HG02870 (cell line): ENCODE measurements at regions not wholly inside any gene's neighbourhood (a gene's known extent, or its start where the extent isn't known, plus 50 kb on each side); places are given as distances from the start of the nearest gene placed in this dataset.
A peak's percentile ranks its signal among the peaks of the same experiment; 100 is the strongest.
"Not testable (repeated sequence)": the region's sequence is repeated elsewhere in the genome, so short reads cannot be mapped to it uniquely, and the experiment has no call there.

Experiments used
- ATAC-seq: cut with Tn5 transposase; IDR thresholded peaks from one replicate; pipeline ENCODE4 v1.9.1; 2021; ENCODE audit warnings: mild to moderate bottlenecking, moderate library complexity; ENCODE audit not compliant: unreplicated experiment

GRCh38 chrX:31014474-31014873 lies 57.4 kb downstream of the FTHL17 start:
- ATAC-seq: not testable (repeated sequence)

- no peak for ATAC-seq
Observed at GRCh38 chrX:31012509-31013025, 59.3 kb downstream of the FTHL17 start.

GRCh38 chrX:31007321-31007720 lies 64.5 kb downstream of the FTHL17 start:
- no peak for ATAC-seq

- ATAC-seq: no peak
Observed at GRCh38 chrX:31006027-31006426, 65.8 kb downstream of the FTHL17 start.

GRCh38 chrX:30997411-30997810 lies 74.4 kb downstream of the FTHL17 start:
- ATAC-seq: no peak

- no peak for ATAC-seq
Observed at GRCh38 chrX:30995705-30996104, 76.1 kb downstream of the FTHL17 start.

GRCh38 chrX:30995060-30995700 lies 76.7 kb downstream of the FTHL17 start:
- no peak for ATAC-seq

- ATAC-seq: not testable (repeated sequence)
Observed at GRCh38 chrX:30994018-30994417, 77.8 kb downstream of the FTHL17 start.

- ATAC-seq: no peak
Observed at GRCh38 chrX:30992381-30992904, 79.4 kb downstream of the FTHL17 start.

- no peak for ATAC-seq
Observed at GRCh38 chrX:30990361-30990760, 81.5 kb downstream of the FTHL17 start.

- ATAC-seq: no peak
Observed at GRCh38 chrX:30982467-30982866, 89.4 kb downstream of the FTHL17 start.

GRCh38 chrX:30981968-30982367 lies 89.9 kb downstream of the FTHL17 start:
- ATAC-seq: no peak

GRCh38 chrX:30979271-30979670 lies 90.2 kb upstream of the TAB3 start:
- ATAC-seq: no peak

GRCh38 chrX:30975467-30975866 lies 86.4 kb upstream of the TAB3 start:
- ATAC-seq: no peak

GRCh38 chrX:30973784-30974427 lies 84.9 kb upstream of the TAB3 start:
- ATAC-seq: no peak

GRCh38 chrX:30971774-30972603 lies 82.9 kb upstream of the TAB3 start:
- peak; percentile 97 for ATAC-seq

GRCh38 chrX:30967516-30967915 lies 78.5 kb upstream of the TAB3 start:
- ATAC-seq: no peak

- no peak for ATAC-seq
Observed at GRCh38 chrX:30965767-30966166, 76.7 kb upstream of the TAB3 start.

GRCh38 chrX:30961387-30962174 lies 72.5 kb upstream of the TAB3 start:
- ATAC-seq: no peak

- no peak for ATAC-seq
Observed at GRCh38 chrX:30957753-30958152, 68.7 kb upstream of the TAB3 start.

GRCh38 chrX:30955687-30956086 lies 66.6 kb upstream of the TAB3 start:
- ATAC-seq: no peak
